ENCODE measurements at regions not wholly inside any gene's neighbourhood (a gene's known extent, or its start where the extent isn't known, plus 50 kb on each side); places are given as distances from the start of the nearest gene placed in this dataset.
A peak's percentile ranks its signal among the peaks of the same experiment; 100 is the strongest.

GRCh38 chr15:56831467-56832005, 86.9 kb upstream of the TCF12 start:
- Histone ChIP-seq H3K9ac (ENCODE audit: low read length) (no peak overlapping the region), H3K4me1 (ENCODE audit: low read length) (no peaks in the 10 kb centered on the region), H3K79me2 (ENCODE audit: low read length) (no peaks in the 10 kb centered on the region), H4K20me1 (ENCODE audit: insufficient read depth, low read length) (no peaks in the 10 kb centered on the region), H3K36me3 (replicated peaks; ENCODE audit: insufficient read depth, low read length) (no peaks in the 10 kb centered on the region), H3F3A (ENCODE audit: insufficient read depth, low read length) (no peaks in the 10 kb centered on the region), H2AFZ (ENCODE audit: low read length) (no peak overlapping the region), H3K9me3 (replicated peaks; ENCODE audit: insufficient read depth, low read length) (no peaks in the 10 kb centered on the region), H3K9me2 (replicated peaks; ENCODE audit: insufficient read depth, low read length) (no peaks in the 10 kb centered on the region), H3K27ac (ENCODE audit: low read length) (no peak overlapping the region), H3K4me2 (ENCODE audit: low read depth, low read length) (no peak overlapping the region), H3K4me3 (ENCODE audit: low read length) (no peak overlapping the region), H3K27me3 (replicated peaks; ENCODE audit: insufficient read depth, low read length) (no peaks in the 10 kb centered on the region)
- TF ChIP-seq EZH2 (optimal IDR thresholded peaks at IDR 0.05; ENCODE audit: low read depth, low read length) (no peak), EZH2phosphoT487 (IDR thresholded peaks at IDR 0.05; ENCODE audit: low read length) (no peak), CTCF (IDR thresholded peaks at IDR 0.05; ENCODE audit: low read length) (no peak)
- DNase-seq, result no peak

DNA sequence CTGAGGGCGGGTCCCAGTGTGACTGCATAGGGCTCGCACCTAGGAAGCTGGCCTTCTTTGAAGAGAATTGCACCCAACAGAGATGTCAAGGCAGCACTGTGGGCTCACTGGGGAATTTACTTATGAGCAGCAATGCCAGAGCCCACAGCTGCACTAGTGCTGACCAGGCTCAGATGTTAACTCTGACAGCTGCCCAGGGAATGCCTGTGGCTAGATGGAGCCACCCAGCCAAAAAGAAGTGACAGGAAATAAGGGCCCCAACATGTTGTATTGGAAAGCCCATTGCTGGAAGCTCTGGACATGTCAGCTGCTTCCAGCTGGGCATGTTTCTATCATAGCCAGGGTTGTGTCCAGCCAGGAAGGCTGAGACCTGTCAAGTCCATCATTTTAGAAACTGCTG, 90.9 kb upstream of the ZNF280D start:
- no peaks in the 10 kb centered on the region for H3K4me1 ChIP-seq (ENCODE audit: low read length)
- no peaks in the 10 kb centered on the region for H3K36me3 ChIP-seq (replicated peaks; ENCODE audit: insufficient read depth, low read length)
- H3K9ac ChIP-seq (ENCODE audit: low read length), result no peak overlapping the region
- no peak for TF ChIP-seq EZH2phosphoT487 (IDR thresholded peaks at IDR 0.05; ENCODE audit: low read length)
- no peak for TF ChIP-seq CTCF (IDR thresholded peaks at IDR 0.05; ENCODE audit: low read length)
- no peak for TF ChIP-seq EZH2 (optimal IDR thresholded peaks at IDR 0.05; ENCODE audit: low read depth, low read length)
- no peak overlapping the region for H3K4me3 ChIP-seq (ENCODE audit: low read length)
- H3K27me3 ChIP-seq (replicated peaks; ENCODE audit: insufficient read depth, low read length), result no peaks in the 10 kb centered on the region
- no peaks in the 10 kb centered on the region for H3F3A ChIP-seq (ENCODE audit: insufficient read depth, low read length)
- H3K4me2 ChIP-seq (ENCODE audit: low read depth, low read length), result no peak overlapping the region
- DNase-seq, result no peak
- no peaks in the 10 kb centered on the region for H4K20me1 ChIP-seq (ENCODE audit: insufficient read depth, low read length)
- no peaks in the 10 kb centered on the region for H3K9me2 ChIP-seq (replicated peaks; ENCODE audit: insufficient read depth, low read length)
- H3K9me3 ChIP-seq (replicated peaks; ENCODE audit: insufficient read depth, low read length), result no peaks in the 10 kb centered on the region
- H2AFZ ChIP-seq (ENCODE audit: low read length), result no peak overlapping the region
- H3K27ac ChIP-seq (ENCODE audit: low read length), result no peak overlapping the region
- no peaks in the 10 kb centered on the region for H3K79me2 ChIP-seq (ENCODE audit: low read length)

- Histone ChIP-seq H3K4me1 (ENCODE audit: low read length) (no peaks in the 10 kb centered on the region), H3K9me3 (replicated peaks; ENCODE audit: insufficient read depth, low read length) (no peaks in the 10 kb centered on the region), H4K20me1 (ENCODE audit: insufficient read depth, low read length) (no peaks in the 10 kb centered on the region), H3K36me3 (replicated peaks; ENCODE audit: insufficient read depth, low read length) (no peaks in the 10 kb centered on the region), H3K9ac (ENCODE audit: low read length) (no peak overlapping the region), H3K79me2 (ENCODE audit: low read length) (no peaks in the 10 kb centered on the region), H3K9me2 (replicated peaks; ENCODE audit: insufficient read depth, low read length) (no peaks in the 10 kb centered on the region), H3F3A (ENCODE audit: insufficient read depth, low read length) (no peaks in the 10 kb centered on the region), H3K4me3 (ENCODE audit: low read length) (no peak overlapping the region), H3K27ac (ENCODE audit: low read length) (no peak overlapping the region), H3K4me2 (ENCODE audit: low read depth, low read length) (no peak overlapping the region), H2AFZ (ENCODE audit: low read length) (no peak overlapping the region), H3K27me3 (replicated peaks; ENCODE audit: insufficient read depth, low read length) (no peaks in the 10 kb centered on the region)
- DNase-seq, result peak; percentile 69
- peak; percentile 73 for TF ChIP-seq CTCF (IDR thresholded peaks at IDR 0.05; ENCODE audit: low read length)
- TF ChIP-seq EZH2 (optimal IDR thresholded peaks at IDR 0.05; ENCODE audit: low read depth, low read length), result no peak
These were observed 88.6 kb upstream of the ZNF280D start for GRCh38 chr15:56821721-56822425.
